Tibial nerve (tissue), 3 donors: ENCODE measurements at regions not wholly inside any gene's neighbourhood (a gene's known extent, or its start where the extent isn't known, plus 50 kb on each side); places are given as distances from the start of the nearest gene placed in this dataset.

Source experiments
- CTCF ChIP-seq, 5 experiments: fragments of 200-600 bp in 3 of 5; fragments of 450-650 bp in 2 of 5; sonication (generic) in 3 of 5; IDR thresholded peaks; one replicate each; pipeline ENCODE4 v1.5.1; 2016 to 2019; ENCODE audit warnings: antibody characterized with exemption in 5 of 5, mild to moderate bottlenecking in 3 of 5, moderate library complexity in 2 of 5
- POLR2A ChIP-seq, 2 donors: fragments of 450-650 bp; IDR thresholded peaks; one replicate each; pipeline ENCODE4 v1.6.1; 2017; ENCODE audit warnings: antibody characterized with exemption in 2 of 2, mild to moderate bottlenecking in 2 of 2, moderate library complexity in 2 of 2

GRCh38 chr2:175745911-175746310, 256.2 kb downstream of the LNPK start:
- TF ChIP-seq POLR2A (IDR thresholded peaks at IDR 0.05) (no peak), CTCF (IDR thresholded peaks at IDR 0.05) (no peak)
